Esophagus squamous epithelium (tissue), 4 donors: ENCODE measurements at regions not wholly inside any gene's neighbourhood (a gene's known extent, or its start where the extent isn't known, plus 50 kb on each side); places are given as distances from the start of the nearest gene placed in this dataset.

ENCODE experiments used
- CTCF ChIP-seq, 6 experiments: fragments of 450-650 bp in 4 of 6; fragments of 200-600 bp in 2 of 6; sonication (generic) in 2 of 6; IDR thresholded peaks; one replicate each; pipeline ENCODE4 v1.5.1; 2016 to 2019; ENCODE audit warnings: antibody characterized with exemption in 6 of 6, mild to moderate bottlenecking in 4 of 6, moderate library complexity in 4 of 6
- POLR2A ChIP-seq, 4 donors: fragments of 450-650 bp; IDR thresholded peaks; one replicate each; pipeline ENCODE4 v1.6.1; 2017; ENCODE audit warnings: antibody characterized with exemption in 4 of 4, mild to moderate bottlenecking in 4 of 4, moderate library complexity in 3 of 4

DNA sequence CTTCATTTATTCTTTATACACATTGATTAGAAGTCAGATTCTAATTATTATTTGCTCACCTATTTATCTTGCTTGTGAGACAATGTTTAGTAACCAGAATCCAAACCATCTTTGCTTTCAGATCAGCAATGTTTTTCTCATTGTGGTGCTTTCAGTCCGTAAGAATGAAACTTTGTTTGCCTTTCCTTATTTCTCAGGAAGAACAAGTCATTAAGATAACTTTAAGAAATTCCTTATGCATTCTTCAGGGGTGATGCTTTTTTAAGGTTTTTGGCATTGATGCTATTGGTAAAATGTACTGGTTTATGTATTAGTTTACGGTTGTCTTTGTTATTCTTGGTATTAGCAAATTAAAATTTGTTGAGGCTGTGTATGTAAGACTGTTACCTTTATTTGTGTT, 120.8 kb upstream of the POU1F1 start:
- no peak for TF ChIP-seq POLR2A (IDR thresholded peaks at IDR 0.05)
- no peak for TF ChIP-seq CTCF (IDR thresholded peaks at IDR 0.05)
